ENCODE measurements at regions not wholly inside any gene's neighbourhood (a gene's known extent, or its start where the extent isn't known, plus 50 kb on each side); places are given as distances from the start of the nearest gene placed in this dataset.

DNA sequence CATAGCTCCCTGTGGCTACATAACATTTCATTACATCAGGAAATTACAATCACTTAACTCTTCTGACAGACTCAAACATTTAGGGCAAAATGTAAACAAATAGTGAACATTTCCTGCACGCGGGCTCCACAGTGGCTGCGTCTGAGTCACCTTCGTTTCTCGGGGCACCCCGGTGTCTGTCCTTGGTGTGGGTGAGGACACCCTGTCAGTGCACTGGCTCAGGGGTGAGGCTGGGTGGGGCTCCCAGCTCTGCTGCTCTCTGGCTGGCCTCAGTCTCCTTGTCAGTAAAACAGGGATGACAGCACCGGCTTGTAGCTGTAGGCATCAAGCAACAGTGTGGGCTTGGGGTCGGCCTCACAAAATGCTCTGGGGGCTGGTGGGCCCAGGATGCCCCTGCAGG, 237.1 kb upstream of the SHH start:
- H3K36me3 ChIP-seq (ENCODE audit: control insufficient read depth, insufficient read depth, low read length), result no peaks in the 10 kb centered on the region
- H3K36me3 Mint-ChIP-seq (ENCODE audit: insufficient read depth, unreplicated experiment), result no peaks in the 10 kb centered on the region
- no peak overlapping the region for H3K4me3 ChIP-seq (ENCODE audit: low read depth, low read length)
- H3K9me3 Mint-ChIP-seq (ENCODE audit: unreplicated experiment), result no peaks in the 10 kb centered on the region
- no peaks in the 10 kb centered on the region for H3K4me1 Mint-ChIP-seq (ENCODE audit: low read depth, unreplicated experiment)
- no TSS peak for BruUV-seq (replicated peaks)
- no peaks in the 10 kb centered on the region for H3K9me3 ChIP-seq
- H3K27ac Mint-ChIP-seq (ENCODE audit: unreplicated experiment), result no peak overlapping the region
- no peak overlapping the region for H3K4me3 Mint-ChIP-seq (ENCODE audit: unreplicated experiment)
- CTCF ChIA-PET, result no interaction called here
- H3K27me3 Mint-ChIP-seq (ENCODE audit: insufficient read depth, unreplicated experiment), result no peaks in the 10 kb centered on the region
- no peak for DNase-seq
- intact Hi-C loops (cut with micrococcal nuclease; ENCODE audit: unreplicated experiment), result no loop called here
- no peaks in the 10 kb centered on the region for H3K27me3 ChIP-seq (replicated peaks; ENCODE audit: control insufficient read depth, insufficient read depth, low read length)
- TF ChIP-seq, protein P1, sequence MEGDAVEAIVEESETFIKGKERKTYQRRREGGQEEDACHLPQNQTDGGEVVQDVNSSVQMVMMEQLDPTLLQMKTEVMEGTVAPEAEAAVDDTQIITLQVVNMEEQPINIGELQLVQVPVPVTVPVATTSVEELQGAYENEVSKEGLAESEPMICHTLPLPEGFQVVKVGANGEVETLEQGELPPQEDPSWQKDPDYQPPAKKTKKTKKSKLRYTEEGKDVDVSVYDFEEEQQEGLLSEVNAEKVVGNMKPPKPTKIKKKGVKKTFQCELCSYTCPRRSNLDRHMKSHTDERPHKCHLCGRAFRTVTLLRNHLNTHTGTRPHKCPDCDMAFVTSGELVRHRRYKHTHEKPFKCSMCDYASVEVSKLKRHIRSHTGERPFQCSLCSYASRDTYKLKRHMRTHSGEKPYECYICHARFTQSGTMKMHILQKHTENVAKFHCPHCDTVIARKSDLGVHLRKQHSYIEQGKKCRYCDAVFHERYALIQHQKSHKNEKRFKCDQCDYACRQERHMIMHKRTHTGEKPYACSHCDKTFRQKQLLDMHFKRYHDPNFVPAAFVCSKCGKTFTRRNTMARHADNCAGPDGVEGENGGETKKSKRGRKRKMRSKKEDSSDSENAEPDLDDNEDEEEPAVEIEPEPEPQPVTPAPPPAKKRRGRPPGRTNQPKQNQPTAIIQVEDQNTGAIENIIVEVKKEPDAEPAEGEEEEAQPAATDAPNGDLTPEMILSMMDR (IDR thresholded peaks at IDR 0.05; ENCODE audit: insufficient read depth in 1 of 2, low read depth in 1 of 2, low read length in 1 of 2, severe bottlenecking in 1 of 2, unreplicated experiment in 1 of 2), result no peak
- POLR2A ChIA-PET, result no interaction called here
- H3K4me1 ChIP-seq, result no peaks in the 10 kb centered on the region

DNA sequence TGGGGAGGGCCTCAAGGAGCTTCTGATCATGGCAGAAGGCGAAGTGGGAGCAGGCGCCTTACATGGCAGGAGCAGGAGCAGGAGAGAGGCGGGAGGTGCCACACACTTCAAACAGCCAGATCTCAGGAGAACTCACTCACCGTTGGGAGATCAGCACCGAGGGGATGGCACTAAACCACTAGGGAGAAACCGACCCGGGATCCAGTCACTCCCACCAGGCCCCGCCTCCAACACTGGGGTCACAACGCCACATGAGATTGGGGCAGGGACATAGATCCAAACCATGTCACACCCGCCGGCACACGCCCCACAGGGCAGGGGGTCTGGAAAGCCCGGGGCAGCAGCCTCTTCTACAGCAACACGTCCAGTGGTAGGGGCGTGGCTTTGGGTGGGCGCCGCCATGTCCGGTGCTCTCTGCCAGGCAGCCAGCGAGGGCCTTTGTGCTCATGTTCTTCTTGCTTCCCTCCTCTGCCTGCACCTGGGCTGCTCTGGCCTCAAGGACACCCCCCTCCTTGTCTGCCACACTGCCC, 233.8 kb upstream of the SHH start:
- H3K4me1 Mint-ChIP-seq (ENCODE audit: low read depth, unreplicated experiment), result no peaks in the 10 kb centered on the region
- Histone ChIP-seq H3K27me3 (replicated peaks; ENCODE audit: control insufficient read depth, insufficient read depth, low read length) (no peaks in the 10 kb centered on the region), H3K4me1 (no peaks in the 10 kb centered on the region), H3K36me3 (ENCODE audit: control insufficient read depth, insufficient read depth, low read length) (no peaks in the 10 kb centered on the region), H3K4me3 (ENCODE audit: low read depth, low read length) (no peak overlapping the region), H3K9me3 (no peaks in the 10 kb centered on the region)
- H3K4me3 Mint-ChIP-seq (ENCODE audit: unreplicated experiment), result no peak overlapping the region
- POLR2A ChIA-PET, result no interaction called here
- TF ChIP-seq, protein P1 (IDR thresholded peaks at IDR 0.05; ENCODE audit: insufficient read depth in 1 of 2, low read depth in 1 of 2, low read length in 1 of 2, severe bottlenecking in 1 of 2, unreplicated experiment in 1 of 2), result no peak
- H3K27me3 Mint-ChIP-seq (ENCODE audit: insufficient read depth, unreplicated experiment), result no peaks in the 10 kb centered on the region
- H3K27ac Mint-ChIP-seq (ENCODE audit: unreplicated experiment), result no peak overlapping the region
- H3K9me3 Mint-ChIP-seq (ENCODE audit: unreplicated experiment), result no peaks in the 10 kb centered on the region
- intact Hi-C loops (cut with micrococcal nuclease; ENCODE audit: unreplicated experiment), result no loop called here
- no peaks in the 10 kb centered on the region for H3K36me3 Mint-ChIP-seq (ENCODE audit: insufficient read depth, unreplicated experiment)
- DNase-seq, result no peak
- CTCF ChIA-PET, result no interaction called here
- BruUV-seq (replicated peaks), result no TSS peak

DNA sequence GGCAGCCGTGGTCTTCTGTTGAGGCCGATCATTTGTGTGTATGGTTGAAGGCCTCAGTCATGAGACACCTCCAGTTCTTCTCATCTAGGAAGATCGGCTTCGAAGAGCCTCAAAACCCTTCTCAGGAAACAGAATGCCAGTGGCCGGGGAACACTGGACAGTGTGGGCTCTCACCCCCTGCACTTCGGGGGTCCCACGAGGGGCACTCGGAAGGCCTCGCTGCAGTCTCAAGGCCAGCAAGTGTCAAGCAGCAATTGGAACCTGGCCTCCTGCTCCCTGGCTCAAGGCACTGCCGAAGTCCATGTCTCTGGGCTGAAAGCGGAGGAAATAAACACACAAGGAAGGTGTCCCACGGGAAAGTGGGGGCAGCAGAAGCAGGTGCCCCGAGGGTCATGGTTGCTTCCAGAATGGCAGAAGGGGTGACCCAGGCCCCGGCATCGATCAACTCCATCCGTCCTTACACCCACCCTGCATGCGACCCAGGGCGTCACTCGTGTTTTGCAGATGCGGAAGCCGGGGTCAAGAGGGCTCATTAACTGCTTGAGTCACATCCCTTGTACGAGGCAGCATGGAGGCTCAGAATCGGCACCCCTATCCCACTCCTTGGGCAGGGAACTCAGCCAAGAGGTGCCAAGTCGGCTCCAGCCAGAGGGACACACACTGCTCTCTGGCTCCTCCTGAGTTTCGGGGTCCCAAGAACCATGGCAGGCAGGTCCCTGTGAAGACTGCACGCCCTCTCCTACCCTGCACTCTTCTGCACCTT, 231.3 kb upstream of the SHH start:
- no peaks in the 10 kb centered on the region for H3K36me3 ChIP-seq (ENCODE audit: control insufficient read depth, insufficient read depth, low read length)
- H3K9me3 ChIP-seq, result no peaks in the 10 kb centered on the region
- Mint-ChIP-seq H3K4me1 (ENCODE audit: low read depth, unreplicated experiment) (no peaks in the 10 kb centered on the region), H3K27me3 (ENCODE audit: insufficient read depth, unreplicated experiment) (no peaks in the 10 kb centered on the region), H3K4me3 (ENCODE audit: unreplicated experiment) (no peak overlapping the region), H3K9me3 (ENCODE audit: unreplicated experiment) (no peaks in the 10 kb centered on the region), H3K36me3 (ENCODE audit: insufficient read depth, unreplicated experiment) (no peaks in the 10 kb centered on the region), H3K27ac (ENCODE audit: unreplicated experiment) (no peak overlapping the region)
- no peak for DNase-seq
- ChIA-PET CTCF (no interaction called here), POLR2A (no interaction called here)
- BruUV-seq (replicated peaks), result no TSS peak
- TF ChIP-seq, protein P1 (IDR thresholded peaks at IDR 0.05; ENCODE audit: insufficient read depth in 1 of 2, low read depth in 1 of 2, low read length in 1 of 2, severe bottlenecking in 1 of 2, unreplicated experiment in 1 of 2), result no peak
- no peaks in the 10 kb centered on the region for H3K4me1 ChIP-seq
- intact Hi-C loops (cut with micrococcal nuclease; ENCODE audit: unreplicated experiment), result no loop called here
- no peaks in the 10 kb centered on the region; the same call in 1 of the 2 replicates for H3K27me3 ChIP-seq (replicated peaks; ENCODE audit: control insufficient read depth, insufficient read depth, low read length)
- no peak overlapping the region for H3K4me3 ChIP-seq (ENCODE audit: low read depth, low read length)
